ENCODE measurements at regions not wholly inside any gene's neighbourhood (a gene's known extent, or its start where the extent isn't known, plus 50 kb on each side); places are given as distances from the start of the nearest gene placed in this dataset.

DNA sequence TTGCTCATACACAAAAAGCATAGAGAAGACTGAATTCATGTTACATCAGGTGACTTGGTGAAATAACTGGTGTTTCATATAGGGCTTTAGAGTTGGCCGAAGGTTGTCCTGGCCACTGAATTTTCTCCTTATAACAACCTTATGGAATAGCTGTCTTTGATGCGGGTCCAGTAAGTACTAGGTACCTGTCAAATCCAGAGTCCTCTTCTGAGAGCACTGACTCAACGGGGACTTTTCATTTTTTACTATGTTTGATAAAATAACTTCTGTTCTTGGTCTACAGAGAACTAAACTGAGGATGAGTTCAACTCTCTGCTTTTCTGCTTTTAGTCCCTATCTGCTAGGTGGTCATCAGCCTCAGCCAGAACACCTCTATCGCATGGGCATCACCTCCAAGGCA lies 76.1 kb upstream of the JAK1 start:
- TF ChIP-seq POLR2A (IDR thresholded peaks at IDR 0.05; ENCODE audit: low read depth): no peak
- TF ChIP-seq POLR2AphosphoS5 (IDR thresholded peaks at IDR 0.05): no peak
- no peak for TF ChIP-seq CTCF (IDR thresholded peaks at IDR 0.05)
- TF ChIP-seq EP300 (IDR thresholded peaks at IDR 0.05): no peak
- intact Hi-C loops (cut with DNase I): no loop called here
- DNase-seq (ENCODE audit: extremely low spot score): no peak
- Histone ChIP-seq H3K27me3 (no peaks in the 10 kb centered on the region), H3K36me3 (peaks cover 0 to 8% (median 2%) of the 10 kb centered on the region in 4 donors), H3K27ac (replicated peaks in 1 of 4) (no peak overlapping the region), H3K4me3 (no peak overlapping the region), H3K4me1 (peaks cover under 1 to 29% (median 12%) of the 10 kb centered on the region in 4 donors), H3K9me3 (no peaks in the 10 kb centered on the region)
- WGBS: 97% methylated on average over 4 of the region's 4 CpGs

DNA sequence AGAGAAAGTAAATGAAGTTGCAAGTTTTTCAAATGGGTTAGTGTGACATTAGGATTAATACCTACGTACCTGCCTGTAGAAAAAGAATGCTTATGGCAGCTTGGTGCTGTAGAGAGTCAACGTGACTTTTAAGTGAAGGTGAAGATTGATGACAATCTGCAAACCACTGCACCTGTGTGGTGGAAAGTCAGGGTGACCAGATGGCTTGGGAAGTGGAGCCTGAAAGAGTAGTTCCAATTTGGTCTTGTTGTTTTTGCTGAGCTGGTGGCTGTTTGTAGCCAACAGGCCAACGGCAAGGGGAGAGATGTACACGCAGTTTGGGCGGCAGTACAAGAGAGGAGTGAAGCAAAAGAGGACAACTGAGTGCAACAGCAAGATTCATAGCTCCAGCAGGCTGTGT lies 78.1 kb upstream of the JAK1 start:
- no peak overlapping the region for H3K4me3 ChIP-seq
- DNase-seq (ENCODE audit: extremely low spot score): no peak
- no peaks in the 10 kb centered on the region for H3K9me3 ChIP-seq
- H3K27me3 ChIP-seq: no peaks in the 10 kb centered on the region
- TF ChIP-seq POLR2AphosphoS5 (IDR thresholded peaks at IDR 0.05) (no peak), POLR2A (IDR thresholded peaks at IDR 0.05; ENCODE audit: low read depth) (no peak), CTCF (IDR thresholded peaks at IDR 0.05) (no peak), EP300 (IDR thresholded peaks at IDR 0.05) (no peak)
- peaks cover 10 to 48% (median 25%) of the 10 kb centered on the region in 4 donors for H3K4me1 ChIP-seq
- H3K36me3 ChIP-seq: peaks cover 0 to 8% (median 2%) of the 10 kb centered on the region in 4 donors
- intact Hi-C loops (cut with DNase I): no loop called here
- H3K27ac ChIP-seq (replicated peaks in 1 of 4): no peak overlapping the region
- WGBS: 93% methylated on average over 5 of the region's 5 CpGs

DNA sequence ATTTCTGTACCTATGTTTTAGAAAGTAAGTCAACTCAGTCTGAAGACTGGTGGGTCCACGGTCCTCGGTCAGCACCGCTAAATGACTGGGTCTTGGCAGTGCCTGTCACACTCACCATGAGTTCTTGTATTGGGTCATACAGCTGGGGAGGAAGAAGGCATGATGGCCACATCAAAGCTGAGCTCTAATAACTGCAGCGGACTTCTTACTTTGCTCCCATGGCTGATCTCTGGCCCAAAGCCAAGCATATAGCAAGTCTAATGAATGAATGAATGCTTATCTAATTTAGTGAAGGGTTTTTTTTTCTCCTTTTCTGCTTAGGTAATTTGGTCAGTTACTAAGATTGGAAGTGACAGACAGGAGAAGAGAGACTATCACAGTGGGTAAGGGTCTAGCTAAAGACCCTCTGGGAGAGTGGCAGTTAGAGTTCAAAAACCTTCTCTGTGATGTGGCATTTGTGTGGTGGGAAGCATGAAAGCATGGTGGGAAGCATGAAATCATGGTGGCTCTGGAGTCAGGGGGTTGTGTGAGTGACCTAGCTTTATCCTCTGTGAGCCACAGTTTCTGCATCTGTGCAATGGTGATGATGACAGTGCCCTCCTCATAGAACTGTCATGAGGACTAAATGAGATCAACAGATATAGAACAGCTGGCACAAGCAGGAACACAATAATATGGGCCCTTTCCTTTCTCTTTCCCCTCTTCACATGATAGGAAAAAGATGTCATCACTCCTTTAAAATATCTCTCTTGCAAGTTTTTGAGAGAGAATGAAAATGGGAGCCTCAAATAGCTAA lies 78.9 kb upstream of the JAK1 start:
- H3K9me3 ChIP-seq: no peaks in the 10 kb centered on the region
- WGBS: 100% methylated on average over 4 of the region's 4 CpGs
- TF ChIP-seq POLR2AphosphoS5 (IDR thresholded peaks at IDR 0.05) (no peak), EP300 (IDR thresholded peaks at IDR 0.05) (no peak), CTCF (IDR thresholded peaks at IDR 0.05) (no peak), POLR2A (IDR thresholded peaks at IDR 0.05; ENCODE audit: low read depth) (no peak)

GRCh38 chr1:65048335-65048734 lies 82.0 kb upstream of the JAK1 start:
- intact Hi-C loops (cut with DNase I): no loop called here

More for the DNA sequence above, 78.9 kb upstream of the JAK1 start:
- no peaks in the 10 kb centered on the region for H3K27me3 ChIP-seq
- peaks cover 0 to 8% (median 2%) of the 10 kb centered on the region in 4 donors for H3K36me3 ChIP-seq
- H3K4me3 ChIP-seq: no peak overlapping the region
- intact Hi-C loops (cut with DNase I): no loop called here
- H3K4me1 ChIP-seq: peaks cover 10 to 48% (median 26%) of the 10 kb centered on the region in 4 donors
- no peak overlapping the region for H3K27ac ChIP-seq (replicated peaks in 1 of 4)
- no peak for DNase-seq (ENCODE audit: extremely low spot score)

More at GRCh38 chr1:65048335-65048734, 82.0 kb upstream of the JAK1 start:
- WGBS: 38% methylated on average over 6 of the region's 6 CpGs
- H3K36me3 ChIP-seq: peaks cover 0 to 8% (median 5%) of the 10 kb centered on the region in 4 donors
- peaks cover 0 to 38% (median 22%) of the 10 kb centered on the region in 4 donors for H3K4me1 ChIP-seq
- no peak overlapping the region for H3K4me3 ChIP-seq
- peak overlapping the region in 1 of 4 donors; percentile 1 for H3K27ac ChIP-seq (replicated peaks in 1 of 4)
- no peak for TF ChIP-seq EP300 (IDR thresholded peaks at IDR 0.05)
- no peak for TF ChIP-seq POLR2AphosphoS5 (IDR thresholded peaks at IDR 0.05)
- TF ChIP-seq CTCF (IDR thresholded peaks at IDR 0.05): no peak
- TF ChIP-seq POLR2A (IDR thresholded peaks at IDR 0.05; ENCODE audit: low read depth): no peak
- H3K27me3 ChIP-seq: no peaks in the 10 kb centered on the region
- DNase-seq (ENCODE audit: extremely low spot score): no peak
- no peaks in the 10 kb centered on the region for H3K9me3 ChIP-seq
